ENCODE measurements at regions not wholly inside any gene's neighbourhood (a gene's known extent, or its start where the extent isn't known, plus 50 kb on each side); places are given as distances from the start of the nearest gene placed in this dataset.

GRCh38 chr10:90984898-90985297 lies 64.0 kb upstream of the ANKRD1 start:
- no peak for TF ChIP-seq CTCF (IDR thresholded peaks at IDR 0.05; ENCODE audit: unreplicated experiment in 3 of 3)
- H3K4me1 Mint-ChIP-seq = no peaks in the 10 kb centered on the region
- peaks cover 3% of the 10 kb centered on the region for H3K27me3 Mint-ChIP-seq (ENCODE audit: low read depth)
- H3K27ac Mint-ChIP-seq = no peak overlapping the region
- no peaks in the 10 kb centered on the region for H3K36me3 Mint-ChIP-seq (ENCODE audit: low read depth)
- no peaks in the 10 kb centered on the region for H3K9me3 Mint-ChIP-seq
- no peak overlapping the region for H3K4me3 Mint-ChIP-seq

GRCh38 chr10:90985321-90985933 lies 64.5 kb upstream of the ANKRD1 start:
- Mint-ChIP-seq H3K27ac (no peak overlapping the region), H3K4me1 (no peaks in the 10 kb centered on the region), H3K9me3 (no peaks in the 10 kb centered on the region), H3K4me3 (no peak overlapping the region), H3K27me3 (ENCODE audit: low read depth) (peaks cover 3% of the 10 kb centered on the region), H3K36me3 (ENCODE audit: low read depth) (no peaks in the 10 kb centered on the region)
- no peak for TF ChIP-seq CTCF (IDR thresholded peaks at IDR 0.05; ENCODE audit: unreplicated experiment in 3 of 3)

GRCh38 chr10:90986136-90986760 lies 65.4 kb upstream of the ANKRD1 start:
- H3K27me3 Mint-ChIP-seq (ENCODE audit: low read depth) = peaks cover 3% of the 10 kb centered on the region

GRCh38 chr10:90986870-90987269 lies 66.0 kb upstream of the ANKRD1 start:
- H3K27me3 Mint-ChIP-seq (ENCODE audit: low read depth) = peaks cover 3% of the 10 kb centered on the region
- no peak overlapping the region for H3K4me3 Mint-ChIP-seq
- H3K4me1 Mint-ChIP-seq = no peaks in the 10 kb centered on the region
- no peaks in the 10 kb centered on the region for H3K9me3 Mint-ChIP-seq
- no peaks in the 10 kb centered on the region for H3K36me3 Mint-ChIP-seq (ENCODE audit: low read depth)
- TF ChIP-seq CTCF (IDR thresholded peaks at IDR 0.05; ENCODE audit: unreplicated experiment in 3 of 3) = no peak
- no peak overlapping the region for H3K27ac Mint-ChIP-seq

More at GRCh38 chr10:90986136-90986760, 65.4 kb upstream of the ANKRD1 start:
- Mint-ChIP-seq H3K9me3 (no peaks in the 10 kb centered on the region), H3K4me1 (no peaks in the 10 kb centered on the region), H3K36me3 (ENCODE audit: low read depth) (no peaks in the 10 kb centered on the region), H3K27ac (no peak overlapping the region), H3K4me3 (no peak overlapping the region)
- no peak for TF ChIP-seq CTCF (IDR thresholded peaks at IDR 0.05; ENCODE audit: unreplicated experiment in 3 of 3)

GRCh38 chr10:90987383-90987782 lies 66.5 kb upstream of the ANKRD1 start:
- H3K4me3 Mint-ChIP-seq = no peak overlapping the region
- H3K4me1 Mint-ChIP-seq = no peaks in the 10 kb centered on the region
- H3K27me3 Mint-ChIP-seq (ENCODE audit: low read depth) = peaks cover 3% of the 10 kb centered on the region
- TF ChIP-seq CTCF (IDR thresholded peaks at IDR 0.05; ENCODE audit: unreplicated experiment in 3 of 3) = no peak
- no peak overlapping the region for H3K27ac Mint-ChIP-seq
- no peaks in the 10 kb centered on the region for H3K36me3 Mint-ChIP-seq (ENCODE audit: low read depth)
- no peaks in the 10 kb centered on the region for H3K9me3 Mint-ChIP-seq

GRCh38 chr10:90988024-90988423 lies 67.1 kb upstream of the ANKRD1 start:
- Mint-ChIP-seq H3K4me3 (no peak overlapping the region), H3K9me3 (no peaks in the 10 kb centered on the region), H3K4me1 (no peaks in the 10 kb centered on the region), H3K36me3 (ENCODE audit: low read depth) (no peaks in the 10 kb centered on the region), H3K27me3 (ENCODE audit: low read depth) (peaks cover 3% of the 10 kb centered on the region), H3K27ac (no peak overlapping the region)
- TF ChIP-seq CTCF (IDR thresholded peaks at IDR 0.05; ENCODE audit: unreplicated experiment in 3 of 3) = no peak

All from nephron (organoid).